ENCODE measurements at regions not wholly inside any gene's neighbourhood (a gene's known extent, or its start where the extent isn't known, plus 50 kb on each side); places are given as distances from the start of the nearest gene placed in this dataset.

- Histone ChIP-seq H3K9ac (ENCODE audit: low read depth, low read length) (no peak overlapping the region), H3K4me3 (ENCODE audit: low read depth, low read length) (no peak overlapping the region), H3K27me3 (ENCODE audit: control insufficient read depth, insufficient read depth, low read length) (no peaks in the 10 kb centered on the region), H3K36me3 (ENCODE audit: control insufficient read depth, insufficient read depth, low read length) (no peaks in the 10 kb centered on the region), H3K4me1 (ENCODE audit: control insufficient read depth, insufficient read depth, low read length) (no peaks in the 10 kb centered on the region), H3K9me3 (ENCODE audit: control insufficient read depth, insufficient read depth, low read length) (no peaks in the 10 kb centered on the region)
Measured at GRCh38 chr3:30228302-30228631, 378.1 kb upstream of the TGFBR2 start.

DNA sequence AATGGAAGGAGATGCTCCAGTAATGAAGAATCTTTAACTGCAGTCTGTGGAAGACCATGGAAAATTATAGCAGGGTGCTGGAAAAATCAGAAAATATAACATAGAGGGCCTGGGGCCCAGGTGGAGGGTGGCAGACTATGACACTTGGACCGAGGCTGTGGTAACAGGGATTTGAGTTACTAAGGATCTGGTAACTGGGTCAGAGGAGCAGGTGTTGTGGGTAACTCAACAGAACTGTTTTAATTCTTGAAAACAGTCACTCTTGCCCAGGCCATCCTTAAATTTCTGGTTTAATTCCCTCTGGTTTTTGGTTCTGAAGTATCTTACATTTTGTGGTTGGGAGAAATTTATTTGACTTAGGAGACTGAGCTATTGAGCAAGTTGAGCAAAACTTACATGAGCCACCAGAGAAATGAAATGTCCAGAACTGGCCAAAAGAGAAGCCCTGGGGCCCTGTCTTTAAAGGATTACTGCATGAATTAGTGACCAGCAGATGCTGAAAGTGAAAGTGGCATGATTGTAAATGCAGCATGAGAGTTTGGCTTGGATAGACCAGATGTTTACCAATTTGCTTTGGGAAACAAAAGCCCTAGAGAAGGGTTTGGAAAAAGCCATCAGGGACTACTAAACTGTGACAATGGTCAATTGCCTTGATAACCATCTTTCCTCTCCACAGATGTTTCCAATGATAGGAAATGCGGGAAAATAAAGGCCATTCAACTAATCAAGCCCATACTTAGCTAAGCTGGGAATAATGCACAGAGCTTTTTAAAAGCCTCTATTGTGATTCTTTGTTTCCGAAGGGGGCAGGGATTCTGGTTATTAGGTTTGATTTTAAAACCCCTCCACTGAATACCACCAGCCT, 374.9 kb upstream of the TGFBR2 start:
- Histone ChIP-seq H3K9ac (ENCODE audit: low read depth, low read length) (no peak overlapping the region), H3K9me3 (ENCODE audit: control insufficient read depth, insufficient read depth, low read length) (no peaks in the 10 kb centered on the region), H3K36me3 (ENCODE audit: control insufficient read depth, insufficient read depth, low read length) (no peaks in the 10 kb centered on the region), H3K4me1 (ENCODE audit: control insufficient read depth, insufficient read depth, low read length) (no peaks in the 10 kb centered on the region), H3K4me3 (ENCODE audit: low read depth, low read length) (no peak overlapping the region), H3K27me3 (ENCODE audit: control insufficient read depth, insufficient read depth, low read length) (no peaks in the 10 kb centered on the region)

GRCh38 chr3:30232142-30232541, 374.3 kb upstream of the TGFBR2 start:
- Histone ChIP-seq H3K4me1 (ENCODE audit: control insufficient read depth, insufficient read depth, low read length) (no peaks in the 10 kb centered on the region), H3K9ac (ENCODE audit: low read depth, low read length) (no peak overlapping the region)

DNA sequence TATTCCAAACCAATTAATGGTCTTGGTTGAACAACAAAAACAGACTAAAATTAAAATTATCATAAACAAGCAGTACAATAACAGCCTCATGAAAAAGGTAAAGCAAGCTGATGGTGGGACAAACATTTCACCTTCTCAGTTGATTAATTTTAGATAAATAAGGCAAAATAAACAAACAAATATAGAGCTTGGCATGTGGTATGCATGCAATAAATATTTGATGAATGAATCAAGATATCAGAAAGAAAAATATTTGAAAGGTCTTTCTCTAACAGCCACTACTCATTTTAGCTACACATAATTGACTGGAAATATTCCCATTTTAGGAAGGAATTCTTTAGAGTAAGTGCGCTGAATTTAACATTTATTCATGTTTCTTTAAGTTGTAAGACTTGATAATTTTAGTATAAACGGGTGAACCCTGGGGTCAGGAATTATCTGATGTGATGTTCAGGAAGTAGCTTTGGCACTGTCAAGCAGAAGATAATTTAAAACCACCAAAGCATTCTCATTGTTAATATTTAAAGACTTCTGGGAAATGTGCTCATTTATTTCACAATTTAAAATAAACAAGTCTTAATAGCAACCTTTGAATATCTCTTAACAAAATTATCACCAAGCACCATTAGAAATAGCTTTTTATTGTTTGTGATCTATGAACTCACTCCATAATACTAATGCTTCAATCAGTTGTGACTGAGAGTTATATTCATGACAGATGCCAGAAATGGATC, 372.3 kb upstream of the TGFBR2 start:
- Histone ChIP-seq H3K27me3 (ENCODE audit: control insufficient read depth, insufficient read depth, low read length) (no peaks in the 10 kb centered on the region), H3K4me3 (ENCODE audit: low read depth, low read length) (no peak overlapping the region), H3K36me3 (ENCODE audit: control insufficient read depth, insufficient read depth, low read length) (no peaks in the 10 kb centered on the region), H3K9ac (ENCODE audit: low read depth, low read length) (no peak overlapping the region), H3K4me1 (ENCODE audit: control insufficient read depth, insufficient read depth, low read length) (no peaks in the 10 kb centered on the region), H3K9me3 (ENCODE audit: control insufficient read depth, insufficient read depth, low read length) (no peaks in the 10 kb centered on the region)

More at GRCh38 chr3:30232142-30232541, 374.3 kb upstream of the TGFBR2 start:
- H3K36me3 ChIP-seq (ENCODE audit: control insufficient read depth, insufficient read depth, low read length): no peaks in the 10 kb centered on the region
- no peak overlapping the region for H3K4me3 ChIP-seq (ENCODE audit: low read depth, low read length)
- no peaks in the 10 kb centered on the region for H3K27me3 ChIP-seq (ENCODE audit: control insufficient read depth, insufficient read depth, low read length)
- H3K9me3 ChIP-seq (ENCODE audit: control insufficient read depth, insufficient read depth, low read length): no peaks in the 10 kb centered on the region

GRCh38 chr3:30236011-30236410, 370.4 kb upstream of the TGFBR2 start:
- Histone ChIP-seq H3K27me3 (ENCODE audit: control insufficient read depth, insufficient read depth, low read length) (no peaks in the 10 kb centered on the region), H3K4me3 (ENCODE audit: low read depth, low read length) (no peak overlapping the region), H3K4me1 (ENCODE audit: control insufficient read depth, insufficient read depth, low read length) (no peaks in the 10 kb centered on the region), H3K36me3 (ENCODE audit: control insufficient read depth, insufficient read depth, low read length) (no peaks in the 10 kb centered on the region), H3K9me3 (ENCODE audit: control insufficient read depth, insufficient read depth, low read length) (no peaks in the 10 kb centered on the region), H3K9ac (ENCODE audit: low read depth, low read length) (no peak overlapping the region)

- Histone ChIP-seq H3K27me3 (ENCODE audit: control insufficient read depth, insufficient read depth, low read length) (no peaks in the 10 kb centered on the region), H3K4me1 (ENCODE audit: control insufficient read depth, insufficient read depth, low read length) (no peaks in the 10 kb centered on the region), H3K4me3 (ENCODE audit: low read depth, low read length) (no peak overlapping the region), H3K9me3 (ENCODE audit: control insufficient read depth, insufficient read depth, low read length) (no peaks in the 10 kb centered on the region), H3K36me3 (ENCODE audit: control insufficient read depth, insufficient read depth, low read length) (no peaks in the 10 kb centered on the region), H3K9ac (ENCODE audit: low read depth, low read length) (no peak overlapping the region)
Measured at GRCh38 chr3:30241721-30242120, 364.7 kb upstream of the TGFBR2 start.

DNA sequence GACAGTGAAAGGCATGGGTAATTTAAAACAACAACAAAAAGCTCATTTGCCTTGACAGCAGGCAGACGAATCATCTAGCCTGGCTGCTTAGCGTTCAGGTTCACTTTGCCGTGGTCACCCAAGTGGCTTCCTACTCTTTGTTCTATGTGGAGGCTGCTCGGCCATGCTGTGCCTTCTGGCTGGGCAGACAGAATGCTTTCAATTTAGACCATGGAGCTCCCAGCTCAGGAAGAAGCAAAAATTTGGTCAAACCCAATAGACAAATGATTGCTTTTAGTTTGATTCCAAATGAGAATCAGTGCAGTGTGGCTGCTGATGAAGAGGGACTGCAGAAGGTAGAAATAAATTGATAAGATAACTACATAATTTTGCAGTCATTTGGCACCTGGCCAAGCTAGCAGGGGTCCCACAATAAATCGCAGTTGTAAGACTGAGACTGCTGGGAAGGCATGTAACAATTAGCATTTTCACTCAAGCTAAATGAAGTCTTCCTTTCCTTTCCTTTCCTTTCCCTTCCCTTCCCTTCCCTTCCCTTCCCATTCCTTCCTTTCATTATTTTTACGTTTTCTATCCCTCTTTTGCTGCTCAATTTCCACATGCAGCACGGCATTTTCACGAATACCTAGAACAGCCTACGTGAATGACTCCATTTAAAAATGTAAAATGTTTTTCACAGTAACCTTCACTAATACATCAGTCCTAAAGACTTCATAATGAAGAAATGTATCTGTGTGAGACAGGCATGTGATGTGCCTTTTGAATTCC, 360.4 kb upstream of the TGFBR2 start:
- H3K27me3 ChIP-seq (ENCODE audit: control insufficient read depth, insufficient read depth, low read length): no peaks in the 10 kb centered on the region
- H3K9me3 ChIP-seq (ENCODE audit: control insufficient read depth, insufficient read depth, low read length): no peaks in the 10 kb centered on the region
- no peak overlapping the region for H3K4me3 ChIP-seq (ENCODE audit: low read depth, low read length)
- no peak overlapping the region for H3K9ac ChIP-seq (ENCODE audit: low read depth, low read length)
- no peaks in the 10 kb centered on the region for H3K4me1 ChIP-seq (ENCODE audit: control insufficient read depth, insufficient read depth, low read length)
- no peaks in the 10 kb centered on the region for H3K36me3 ChIP-seq (ENCODE audit: control insufficient read depth, insufficient read depth, low read length)

DNA sequence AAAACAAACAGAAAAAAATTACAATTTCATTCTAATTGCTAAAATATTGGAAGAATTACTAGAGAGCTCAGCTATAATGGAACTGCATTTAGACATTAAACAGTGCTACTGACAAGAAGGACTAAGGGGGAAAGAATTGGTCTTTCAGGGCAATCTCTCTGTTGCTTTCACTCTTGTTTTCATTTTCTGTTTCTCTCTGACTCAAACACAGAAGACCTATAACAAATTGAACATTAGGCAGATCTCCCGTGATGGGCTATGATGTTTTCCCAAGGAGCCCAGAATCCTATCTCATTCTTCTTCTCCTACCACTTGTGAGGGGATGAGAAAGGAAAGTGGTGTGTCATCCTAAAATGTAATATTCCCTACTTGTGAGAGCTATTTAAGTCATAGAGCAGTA, 358.0 kb upstream of the TGFBR2 start:
- Histone ChIP-seq H3K36me3 (ENCODE audit: control insufficient read depth, insufficient read depth, low read length) (no peaks in the 10 kb centered on the region), H3K9me3 (ENCODE audit: control insufficient read depth, insufficient read depth, low read length) (no peaks in the 10 kb centered on the region), H3K27me3 (ENCODE audit: control insufficient read depth, insufficient read depth, low read length) (no peaks in the 10 kb centered on the region), H3K4me3 (ENCODE audit: low read depth, low read length) (no peak overlapping the region), H3K4me1 (ENCODE audit: control insufficient read depth, insufficient read depth, low read length) (no peaks in the 10 kb centered on the region), H3K9ac (ENCODE audit: low read depth, low read length) (no peak overlapping the region)

- no peaks in the 10 kb centered on the region for H3K9me3 ChIP-seq (ENCODE audit: control insufficient read depth, insufficient read depth, low read length)
- H3K27me3 ChIP-seq (ENCODE audit: control insufficient read depth, insufficient read depth, low read length): no peaks in the 10 kb centered on the region
- H3K9ac ChIP-seq (ENCODE audit: low read depth, low read length): no peak overlapping the region
- H3K4me3 ChIP-seq (ENCODE audit: low read depth, low read length): no peak overlapping the region
- H3K36me3 ChIP-seq (ENCODE audit: control insufficient read depth, insufficient read depth, low read length): no peaks in the 10 kb centered on the region
- H3K4me1 ChIP-seq (ENCODE audit: control insufficient read depth, insufficient read depth, low read length): no peaks in the 10 kb centered on the region
Measured at GRCh38 chr3:30252474-30252873, 353.9 kb upstream of the TGFBR2 start.

GRCh38 chr3:30253832-30254231, 352.6 kb upstream of the TGFBR2 start:
- Histone ChIP-seq H3K9ac (ENCODE audit: low read depth, low read length) (no peak overlapping the region), H3K27me3 (ENCODE audit: control insufficient read depth, insufficient read depth, low read length) (no peaks in the 10 kb centered on the region), H3K4me3 (ENCODE audit: low read depth, low read length) (no peak overlapping the region), H3K9me3 (ENCODE audit: control insufficient read depth, insufficient read depth, low read length) (no peaks in the 10 kb centered on the region), H3K4me1 (ENCODE audit: control insufficient read depth, insufficient read depth, low read length) (no peaks in the 10 kb centered on the region), H3K36me3 (ENCODE audit: control insufficient read depth, insufficient read depth, low read length) (no peaks in the 10 kb centered on the region)

DNA sequence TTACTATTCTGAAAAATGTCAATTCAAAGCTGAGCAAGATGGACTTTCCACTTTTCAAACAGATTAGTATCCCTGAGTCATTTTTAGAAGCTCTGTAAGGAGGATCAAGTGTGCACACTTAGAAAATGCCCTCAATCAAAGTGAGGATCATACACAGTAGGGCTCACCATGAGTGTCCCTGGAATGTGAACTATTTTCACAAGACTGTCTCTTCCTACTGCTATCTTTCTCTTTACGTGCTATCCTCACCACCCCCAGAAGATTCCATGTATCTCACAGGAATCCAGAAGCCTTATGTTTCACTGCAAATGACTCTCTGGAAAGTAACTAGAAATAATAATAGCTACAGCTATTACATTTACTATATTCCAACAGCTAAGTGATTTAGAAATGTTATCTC, 349.9 kb upstream of the TGFBR2 start:
- peaks cover 8% of the 10 kb centered on the region for H3K4me1 ChIP-seq (ENCODE audit: control insufficient read depth, insufficient read depth, low read length)
- no peaks in the 10 kb centered on the region for H3K9me3 ChIP-seq (ENCODE audit: control insufficient read depth, insufficient read depth, low read length)
- H3K4me3 ChIP-seq (ENCODE audit: low read depth, low read length): no peak overlapping the region
- H3K36me3 ChIP-seq (ENCODE audit: control insufficient read depth, insufficient read depth, low read length): no peaks in the 10 kb centered on the region
- H3K27me3 ChIP-seq (ENCODE audit: control insufficient read depth, insufficient read depth, low read length): no peaks in the 10 kb centered on the region
- no peak overlapping the region for H3K9ac ChIP-seq (ENCODE audit: low read depth, low read length)
